Gastrocnemius medialis (tissue), 4 donors: ENCODE measurements at regions not wholly inside any gene's neighbourhood (a gene's known extent, or its start where the extent isn't known, plus 50 kb on each side); places are given as distances from the start of the nearest gene placed in this dataset.
A peak's percentile ranks its signal among the peaks of the same experiment; 100 is the strongest.
"Not testable (repeated sequence)": the region's sequence is repeated elsewhere in the genome, so short reads cannot be mapped to it uniquely, and the experiment has no call there.

Source experiments
- ATAC-seq, 2 donors: fragments of 150-250 bp; one replicate each; pipeline ENCODE4 v1.9.1; 2016
- DNase-seq, 2 donors: peaks; one replicate each; pipeline ENCODE4 v3.0.0-alpha.2; 2019
- H3K27ac ChIP-seq, 4 donors: fragments of 200-600 bp; sonication (generic); 1 replicate in 1 of 4; 2 replicates in 3 of 4; pipeline ENCODE4 v1.5.1; 2016 to 2018; ENCODE audit warnings: mild to moderate bottlenecking in 2 of 4, moderate library complexity in 1 of 4
- H3K27me3 ChIP-seq, 3 donors: fragments of 200-600 bp; sonication (generic) in 2 of 3; 1 replicate in 1 of 3; 2 replicates in 2 of 3; pipeline versions ENCODE4 v1.5.1 to v1.6.0; 2016 to 2019; ENCODE audit warnings: mild to moderate bottlenecking in 1 of 3, moderate library complexity in 1 of 3
- H3K36me3 ChIP-seq, 2 donors: fragments of 200-600 bp; sonication (generic) in 1 of 2; one replicate each; pipeline ENCODE4 v1.5.1; 2017 to 2018
- H3K4me1 ChIP-seq, 2 donors: fragments of 200-600 bp; sonication (generic) in 1 of 2; one replicate each; pipeline ENCODE4 v1.5.1; 2016 to 2017; ENCODE audit warnings: mild to moderate bottlenecking in 2 of 2
- H3K4me3 ChIP-seq, 4 donors: fragments of 200-600 bp; sonication (generic) in 3 of 4; 1 replicate in 1 of 4; 2 replicates in 3 of 4; pipeline ENCODE4 v1.5.1; 2016 to 2019; ENCODE audit warnings: mild to moderate bottlenecking in 2 of 4
- H3K9me3 ChIP-seq, 3 donors: fragments of 200-600 bp; sonication (generic) in 2 of 3; 1 replicate in 1 of 3; 2 replicates in 2 of 3; pipeline ENCODE4 v1.5.1; 2016 to 2019
- CTCF ChIP-seq, 5 experiments: fragments of 450-650 bp in 3 of 5; fragments of 200-600 bp in 2 of 5; sonication (generic) in 2 of 5; IDR thresholded peaks in 4 of 5; conservative IDR thresholded peaks in 1 of 5; 1 replicate in 4 of 5; 2 replicates in 1 of 5; pipeline ENCODE4 v1.5.1; 2016 to 2019; ENCODE audit warnings: antibody characterized with exemption in 5 of 5, mild to moderate bottlenecking in 3 of 5, moderate library complexity in 3 of 5
- POLR2A ChIP-seq, 2 donors: fragments of 450-650 bp; IDR thresholded peaks; one replicate each; pipeline ENCODE4 v1.6.1; 2017; ENCODE audit warnings: antibody characterized with exemption in 2 of 2, mild to moderate bottlenecking in 2 of 2, moderate library complexity in 2 of 2
- in situ Hi-C, 4 donors: fragments of 200-750 bp; cut with MboI; loops; one replicate each; pipeline versions ENCODE4 v1.15.0 to v1.8.0; 2017; ENCODE audit warnings: low sequenced_read_pairs in 4 of 4
- intact Hi-C: fragments of 100-400 bp; cut with DNase I; formaldehyde crosslinking; loops from one replicate; pipeline ENCODE4 v1.15.1; 2023; ENCODE audit warnings: low total_unique reads

- H3K36me3 ChIP-seq, ATAC-seq, DNase-seq, H3K27me3 ChIP-seq, intact Hi-C loops, H3K9me3 ChIP-seq, H3K27ac ChIP-seq, in situ Hi-C loops, H3K4me3 ChIP-seq, H3K4me1 ChIP-seq: not testable (repeated sequence)
Measured at GRCh38 chr12:116327992-116328391, 50.5 kb upstream of the MED13L start.

GRCh38 chr12:116331876-116332275, 54.4 kb upstream of the MED13L start:
- Histone ChIP-seq H3K9me3 (no peaks in the 10 kb centered on the region), H3K36me3 (no peaks in the 10 kb centered on the region), H3K27me3 (no peaks in the 10 kb centered on the region), H3K27ac (no peak overlapping the region), H3K4me1 (peaks cover 0 to 8% of the 10 kb centered on the region in 2 donors), H3K4me3 (no peak overlapping the region)
- ATAC-seq (no peak), DNase-seq (no peak)
- TF ChIP-seq POLR2A (IDR thresholded peaks at IDR 0.05) (no peak), CTCF (IDR thresholded peaks at IDR 0.05 in 4 of 5, conservative IDR thresholded peaks at IDR 0.05 in 1 of 5) (no peak)
- intact Hi-C loops (no loop called here), in situ Hi-C loops (no loop called here)

GRCh38 chr12:116332705-116333380, 55.4 kb upstream of the MED13L start:
- TF ChIP-seq CTCF (IDR thresholded peaks at IDR 0.05 in 4 of 5, conservative IDR thresholded peaks at IDR 0.05 in 1 of 5), result no peak
- no peak for TF ChIP-seq POLR2A (IDR thresholded peaks at IDR 0.05)
- Histone ChIP-seq H3K4me3 (no peak overlapping the region), H3K36me3 (no peaks in the 10 kb centered on the region), H3K9me3 (no peaks in the 10 kb centered on the region), H3K27me3 (no peaks in the 10 kb centered on the region), H3K4me1 (peaks cover 0 to 8% of the 10 kb centered on the region in 2 donors), H3K27ac (no peak overlapping the region)
- no peak for DNase-seq
- peak in 1 of 2 donors; percentile 89 for ATAC-seq
- intact Hi-C loops, result no loop called here
- in situ Hi-C loops, result no loop called here

- in situ Hi-C loops (no loop called here), intact Hi-C loops (no loop called here)
- H3K9me3 ChIP-seq, result no peaks in the 10 kb centered on the region
- ATAC-seq (no peak), DNase-seq (no peak)
- TF ChIP-seq POLR2A (IDR thresholded peaks at IDR 0.05) (no peak), CTCF (IDR thresholded peaks at IDR 0.05 in 4 of 5, conservative IDR thresholded peaks at IDR 0.05 in 1 of 5) (no peak)
- H3K4me1 ChIP-seq, result peaks cover 0 to 8% of the 10 kb centered on the region in 2 donors
- no peak overlapping the region for H3K27ac ChIP-seq
- H3K36me3 ChIP-seq, result no peaks in the 10 kb centered on the region
- no peak overlapping the region for H3K4me3 ChIP-seq
- H3K27me3 ChIP-seq, result no peaks in the 10 kb centered on the region
Measured at GRCh38 chr12:116333402-116333801, 55.9 kb upstream of the MED13L start.

GRCh38 chr12:116336542-116337065, 59.1 kb upstream of the MED13L start:
- intact Hi-C loops, result no loop called here
- no peaks in the 10 kb centered on the region for H3K36me3 ChIP-seq

More at GRCh38 chr12:116336542-116337065, 59.1 kb upstream of the MED13L start:
- Histone ChIP-seq H3K27ac (no peak overlapping the region), H3K4me1 (peaks cover 0 to 8% of the 10 kb centered on the region in 2 donors), H3K9me3 (no peaks in the 10 kb centered on the region), H3K27me3 (no peaks in the 10 kb centered on the region), H3K4me3 (no peak overlapping the region)
- DNase-seq, result no peak
- TF ChIP-seq POLR2A (IDR thresholded peaks at IDR 0.05), result no peak
- TF ChIP-seq CTCF (IDR thresholded peaks at IDR 0.05 in 4 of 5, conservative IDR thresholded peaks at IDR 0.05 in 1 of 5), result no peak
- no peak for ATAC-seq
- in situ Hi-C loops, result no loop called here
